OCI-LY1 (cell line): ENCODE measurements at regions not wholly inside any gene's neighbourhood (a gene's known extent, or its start where the extent isn't known, plus 50 kb on each side); places are given as distances from the start of the nearest gene placed in this dataset.

ENCODE experiments used
- H2AFZ ChIP-seq: fragments of 200-600 bp; sonication (generic), shearing (Covaris generic); 2 replicates; pipeline ENCODE4 v1.6.0; 2014; ENCODE audit warnings: antibody characterized with exemption, mild to moderate bottlenecking, low read length
- H3F3A ChIP-seq: fragments of 200-600 bp; sonication (generic), shearing (Covaris generic); 2 replicates; pipeline ENCODE4 v1.6.0; 2014; ENCODE audit warnings: mild to moderate bottlenecking, antibody characterized with exemption, low read length, moderate library complexity; ENCODE audit not compliant: insufficient read depth
- H3K27ac ChIP-seq: fragments of 200-600 bp; sonication (generic); 2 replicates; pipeline ENCODE4 v1.5.1; 2014; ENCODE audit warnings: low read length, mixed run types, mild to moderate bottlenecking, low read depth; ENCODE audit not compliant: poor library complexity, severe bottlenecking
- H3K27me3 ChIP-seq: fragments of 200-600 bp; sonication (generic); 2 replicates; pipeline ENCODE4 v1.6.0; 2014; ENCODE audit warnings: antibody characterized with exemption, mild to moderate bottlenecking, low read length, moderate library complexity; ENCODE audit not compliant: insufficient read depth
- H3K36me3 ChIP-seq: fragments of 200-600 bp; sonication (generic); 2 replicates; pipeline ENCODE4 v1.6.1; 2014; ENCODE audit warnings: mild to moderate bottlenecking, antibody characterized with exemption, low read length, moderate library complexity, mixed read lengths; ENCODE audit not compliant: insufficient read depth
- H3K4me1 ChIP-seq: fragments of 200-600 bp; sonication (generic); 2 replicates; pipeline ENCODE4 v1.5.1; 2014; ENCODE audit warnings: mild to moderate bottlenecking, low read length, moderate library complexity; ENCODE audit not compliant: insufficient read depth, severe bottlenecking
- H3K4me2 ChIP-seq: fragments of 200-600 bp; sonication (generic), shearing (Covaris generic); 2 replicates; pipeline ENCODE4 v1.6.1; 2014; ENCODE audit warnings: low read length
- H3K4me3 ChIP-seq: fragments of 200-600 bp; sonication (generic); 2 replicates; pipeline ENCODE4 v1.5.1; 2014; ENCODE audit warnings: low read length, low read depth, mild to moderate bottlenecking, mixed read lengths; ENCODE audit not compliant: poor library complexity, severe bottlenecking
- H3K79me2 ChIP-seq: fragments of 200-600 bp; shearing (Covaris generic); 2 replicates; pipeline ENCODE4 v1.6.1; 2016; ENCODE audit warnings: mixed run types, low read length, mixed read lengths; ENCODE audit not compliant: insufficient read depth
- H3K9ac ChIP-seq: fragments of 200-600 bp; sonication (generic), shearing (Covaris generic); 2 replicates; pipeline ENCODE4 v1.6.1; 2014; ENCODE audit warnings: mild to moderate bottlenecking, low read length, mixed read lengths
- H3K9me2 ChIP-seq: fragments of 200-600 bp; sonication (generic), shearing (Covaris generic); 2 replicates; pipeline ENCODE4 v1.6.1; 2014; ENCODE audit warnings: low read depth, mild to moderate bottlenecking, low read length, mixed read lengths
- H3K9me3 ChIP-seq: fragments of 200-600 bp; shearing (Covaris generic); 2 replicates; pipeline ENCODE4 v1.6.1; 2014; ENCODE audit warnings: low read length, mixed read lengths
- H4K20me1 ChIP-seq: fragments of 200-600 bp; sonication (generic), shearing (Covaris generic); 2 replicates; pipeline ENCODE4 v1.6.0; 2016; ENCODE audit warnings: mild to moderate bottlenecking, low read length; ENCODE audit not compliant: insufficient read depth
- CTCF ChIP-seq: fragments of 200-600 bp; sonication (generic), shearing (Covaris generic); IDR thresholded peaks from 2 replicates; pipeline ENCODE4 v1.5.1; 2017; ENCODE audit warnings: mild to moderate bottlenecking, antibody characterized with exemption, low read length, moderate library complexity, mixed read lengths
- EZH2 ChIP-seq: fragments of 200-600 bp; sonication (generic), shearing (Covaris generic); IDR thresholded peaks from 2 replicates; pipeline ENCODE4 v1.8.0; 2017; ENCODE audit warnings: borderline replicate concordance, mixed run types, mild to moderate bottlenecking, antibody characterized with exemption, low read length, moderate library complexity, mixed read lengths

GRCh38 chr6:156434795-156435190 is 342.4 kb upstream of the ARID1B start:
- Histone ChIP-seq H3K27me3 (no peaks in the 10 kb centered on the region), H3K27ac (no peak overlapping the region), H3K79me2 (no peaks in the 10 kb centered on the region)

GRCh38 chr6:156434049-156434794 is 343.0 kb upstream of the ARID1B start:
- no peak overlapping the region for H3K4me3 ChIP-seq
- no peak overlapping the region for H3K27ac ChIP-seq

More at GRCh38 chr6:156434795-156435190, 342.4 kb upstream of the ARID1B start:
- H3K9ac ChIP-seq, result no peak overlapping the region
- no peak overlapping the region for H2AFZ ChIP-seq
- no peaks in the 10 kb centered on the region for H4K20me1 ChIP-seq
- no peaks in the 10 kb centered on the region for H3K9me2 ChIP-seq
- H3K9me3 ChIP-seq, result no peaks in the 10 kb centered on the region
- no peak overlapping the region for H3K4me3 ChIP-seq
- H3K36me3 ChIP-seq, result no peaks in the 10 kb centered on the region
- no peaks in the 10 kb centered on the region for H3K4me1 ChIP-seq
- TF ChIP-seq CTCF (no peak), EZH2 (no peak)
- no peaks in the 10 kb centered on the region for H3F3A ChIP-seq
- no peak overlapping the region for H3K4me2 ChIP-seq

GRCh38 chr6:156432543-156432942 is 344.6 kb upstream of the ARID1B start:
- no peaks in the 10 kb centered on the region for H3K27me3 ChIP-seq
- no peaks in the 10 kb centered on the region for H3K9me3 ChIP-seq
- no peak overlapping the region for H2AFZ ChIP-seq
- H3K9ac ChIP-seq, result no peak overlapping the region
- H3K36me3 ChIP-seq, result no peaks in the 10 kb centered on the region
- no peak overlapping the region for H3K27ac ChIP-seq
- TF ChIP-seq CTCF (no peak), EZH2 (no peak)
- H3F3A ChIP-seq, result no peaks in the 10 kb centered on the region
- no peak overlapping the region for H3K4me2 ChIP-seq
- H4K20me1 ChIP-seq, result no peaks in the 10 kb centered on the region
- no peaks in the 10 kb centered on the region for H3K79me2 ChIP-seq
- H3K9me2 ChIP-seq, result no peaks in the 10 kb centered on the region
- H3K4me1 ChIP-seq, result no peaks in the 10 kb centered on the region
- H3K4me3 ChIP-seq, result no peak overlapping the region

More at GRCh38 chr6:156434049-156434794, 343.0 kb upstream of the ARID1B start:
- H3K27me3 ChIP-seq, result no peaks in the 10 kb centered on the region
- H3K9me3 ChIP-seq, result no peaks in the 10 kb centered on the region
- H4K20me1 ChIP-seq, result no peaks in the 10 kb centered on the region
- H3F3A ChIP-seq, result no peaks in the 10 kb centered on the region
- no peak overlapping the region for H3K9ac ChIP-seq
- no peaks in the 10 kb centered on the region for H3K4me1 ChIP-seq
- no peak overlapping the region for H3K4me2 ChIP-seq
- H2AFZ ChIP-seq, result no peak overlapping the region
- no peaks in the 10 kb centered on the region for H3K79me2 ChIP-seq
- H3K36me3 ChIP-seq, result no peaks in the 10 kb centered on the region
- H3K9me2 ChIP-seq, result no peaks in the 10 kb centered on the region
- TF ChIP-seq CTCF (no peak), EZH2 (no peak)
